IMR-90 (cell line): ENCODE measurements at regions not wholly inside any gene's neighbourhood (a gene's known extent, or its start where the extent isn't known, plus 50 kb on each side); places are given as distances from the start of the nearest gene placed in this dataset.

ENCODE experiments used
- ATAC-seq: fragments of 200-7000 bp; cut with Tn5 transposase; 2 replicates; pipeline ENCODE4 v1.9.1; 2020; ENCODE audit warnings: low read depth, mild to moderate bottlenecking, moderate library complexity
- BruUV-seq: library from RNA; stranded (reverse); fragments of 400-500 nt; replicated peaks from 2 replicates; lab custom pipeline; 2021; lab: Mats Ljungman, UMichigan
- CTCF ChIA-PET: fragments of 300-600 bp; formaldehyde crosslinking; extraction: SDS; loops from one replicate; lab custom pipeline; 2021; ENCODE audit warnings: antibody characterized with exemption; lab: Yijun Ruan, JAX
- POLR2A ChIA-PET: fragments of 300-600 bp; sonication (Branson Sonifier 250); formaldehyde crosslinking; loops from one replicate; lab custom pipeline; 2022; ENCODE audit warnings: antibody characterized with exemption; ENCODE audit not compliant: unreplicated experiment; lab: Charles Lee
- DNase-seq: peaks from one replicate; pipeline ENCODE4 v3.0.0; 2013
- H2AFZ ChIP-seq: replicated peaks from 2 replicates; pipeline ENCODE3; 2013; ENCODE audit warnings: low read length, mild to moderate bottlenecking; ENCODE audit not compliant: poor library complexity
- H2AK5ac ChIP-seq: 2 replicates; pipeline ENCODE4 v1.6.1; 2013; ENCODE audit warnings: low read depth, low read length, inconsistent platforms
- H2AK9ac ChIP-seq: replicated peaks from 2 replicates; pipeline ENCODE3; 2013; ENCODE audit warnings: mild to moderate bottlenecking, low read depth, low read length, moderate library complexity; ENCODE audit not compliant: poor library complexity
- H2BK120ac ChIP-seq: 2 replicates; pipeline ENCODE4 v1.6.1; 2013; ENCODE audit warnings: low read depth, low read length, inconsistent platforms
- H2BK15ac ChIP-seq: 3 replicates; pipeline ENCODE4 v1.6.1; 2013; ENCODE audit warnings: low read depth, low read length, inconsistent platforms
- H2BK20ac ChIP-seq: 2 replicates; pipeline ENCODE4 v1.6.1; 2013; ENCODE audit warnings: low read depth, mild to moderate bottlenecking, inconsistent platforms, low read length, moderate library complexity
- H2BK5ac ChIP-seq: 2 replicates; pipeline ENCODE4 v1.6.1; 2013; ENCODE audit warnings: mild to moderate bottlenecking, low read depth, low read length, inconsistent platforms; ENCODE audit not compliant: poor library complexity, severe bottlenecking
- H3K14ac ChIP-seq: replicated peaks from 2 replicates; pipeline ENCODE4 v1.6.1; 2013; ENCODE audit warnings: low read depth, low read length, inconsistent platforms
- H3K18ac ChIP-seq: 2 replicates; pipeline ENCODE4 v1.6.1; 2013; ENCODE audit warnings: low read depth, low read length, control low read depth
- H3K23ac ChIP-seq: 2 replicates; pipeline ENCODE4 v1.6.1; 2013; ENCODE audit warnings: low read depth, low read length, inconsistent platforms
- H3K27ac ChIP-seq: 2 replicates; pipeline ENCODE4 v1.5.1; 2013; ENCODE audit warnings: mild to moderate bottlenecking, control low read depth, low read length; ENCODE audit not compliant: insufficient read depth
- H3K27me3 ChIP-seq: 2 replicates; pipeline ENCODE4 v1.6.1; 2013; ENCODE audit warnings: low read length; ENCODE audit not compliant: control insufficient read depth, insufficient read depth
- H3K36me3 ChIP-seq: 2 replicates; pipeline ENCODE4 v1.6.1; 2013; ENCODE audit warnings: low read length, mixed read lengths; ENCODE audit not compliant: control insufficient read depth, insufficient read depth
- H3K4ac ChIP-seq: 2 replicates; pipeline ENCODE4 v1.6.1; 2013; ENCODE audit warnings: low read depth, low read length, inconsistent platforms
- H3K4me1 ChIP-seq: 2 replicates; pipeline ENCODE4 v1.6.1; 2013; ENCODE audit warnings: low read length, mixed read lengths; ENCODE audit not compliant: control insufficient read depth, insufficient read depth
- H3K4me2 ChIP-seq: 2 replicates; pipeline ENCODE4 v1.6.1; 2013; ENCODE audit warnings: low read depth, mild to moderate bottlenecking, control low read depth, low read length, moderate library complexity
- H3K4me3 ChIP-seq: 2 replicates; pipeline ENCODE4 v1.5.1; 2013; ENCODE audit warnings: low read depth, mild to moderate bottlenecking, control low read depth, low read length, moderate library complexity; ENCODE audit not compliant: insufficient read depth
- H3K56ac ChIP-seq: 2 replicates; pipeline ENCODE4 v1.6.1; 2013; ENCODE audit warnings: low read length, inconsistent platforms; ENCODE audit not compliant: insufficient read depth; ENCODE audit errors: extremely low read depth
- H3K79me1 ChIP-seq, 2 experiments: 2 replicates each; pipeline ENCODE4 v1.6.1; 2013; ENCODE audit warnings: low read length in 2 of 2, inconsistent platforms in 1 of 2, low read depth in 1 of 2
- H3K9ac ChIP-seq: 2 replicates; pipeline ENCODE4 v1.6.1; 2013; ENCODE audit warnings: low read depth, low read length, control low read depth
- H3K9me1 ChIP-seq: 2 replicates; pipeline ENCODE4 v1.6.1; 2013; ENCODE audit warnings: low read length, inconsistent platforms; ENCODE audit not compliant: insufficient read depth
- H3K9me3 ChIP-seq: 2 replicates; pipeline ENCODE4 v1.6.1; 2013; ENCODE audit warnings: low read length; ENCODE audit not compliant: control insufficient read depth, insufficient read depth
- H4K20me1 ChIP-seq: 2 replicates; pipeline ENCODE4 v1.6.1; 2013; ENCODE audit warnings: low read length, inconsistent platforms; ENCODE audit not compliant: insufficient read depth
- H4K5ac ChIP-seq: 2 replicates; pipeline ENCODE4 v1.6.1; 2013; ENCODE audit warnings: mild to moderate bottlenecking, low read depth, low read length, control low read depth
- H4K8ac ChIP-seq, 2 experiments: 2 replicates each; pipeline ENCODE4 v1.6.1; 2013; ENCODE audit warnings: low read depth in 2 of 2, low read length in 2 of 2, control low read depth in 1 of 2, inconsistent platforms in 1 of 2
- H4K91ac ChIP-seq: 2 replicates; pipeline ENCODE4 v1.6.1; 2013; ENCODE audit warnings: low read depth, low read length, inconsistent platforms; ENCODE audit not compliant: insufficient read depth
- BHLHE40 ChIP-seq: fragments of 150-350 bp; IDR thresholded peaks from 2 replicates; pipeline ENCODE4 v1.6.1; 2016; ENCODE audit warnings: mild to moderate bottlenecking, low read depth, low read length
- WGBS, 2 experiments: methylation state at CpG; one replicate each; pipeline versions ENCODE4 v1.1.5 to v1.1.7; 2013; ENCODE audit warnings: missing lambda C conversion rate in 2 of 2; ENCODE audit not compliant: insufficient read length in 1 of 2; ENCODE audit errors: extremely low coverage in 2 of 2; 5-methylcytosine and 5-hydroxymethylcytosine counted together
- dilution Hi-C: fragments of 300-500 bp; cut with HindIII; formaldehyde crosslinking; loops from one replicate; pipeline ENCODE4 v1.14.3; 2018; ENCODE audit warnings: low sequenced_read_pairs; ENCODE audit not compliant: unreplicated experiment
- in situ Hi-C: fragments of 300-500 bp; cut with MboI; formaldehyde crosslinking; loops from 3 replicates; pipeline ENCODE4 v1.14.3; 2019; ENCODE audit warnings: low sequenced_read_pairs, inconsistent platforms, mixed read lengths
- intact Hi-C: fragments of 100-400 bp; cut with micrococcal nuclease; formaldehyde crosslinking; loops from 2 replicates; pipeline ENCODE4 v1.10.0; 2022

GRCh38 chr1:67589519-67590233 is 95.3 kb upstream of the GADD45A start:
- H3K79me1 ChIP-seq: no peaks in the 10 kb centered on the region
- H3K36me3 ChIP-seq: no peaks in the 10 kb centered on the region
- BruUV-seq: no TSS peak
- H3K18ac ChIP-seq: no peak overlapping the region
- intact Hi-C loops (no loop called here), in situ Hi-C loops (no loop called here), dilution Hi-C loops (no loop called here)
- H3K23ac ChIP-seq: no peak overlapping the region
- no peaks in the 10 kb centered on the region for H3K9me1 ChIP-seq
- no peak overlapping the region for H3K27ac ChIP-seq
- H3K27me3 ChIP-seq: no peaks in the 10 kb centered on the region; the same call in 1 of the 2 replicates
- no peak overlapping the region for H3K4ac ChIP-seq
- H2AK9ac ChIP-seq: no peak overlapping the region
- no peak for ATAC-seq
- no peak overlapping the region for H2AK5ac ChIP-seq
- no peaks in the 10 kb centered on the region for H4K20me1 ChIP-seq
- DNase-seq: no peak
- H3K14ac ChIP-seq: no peak overlapping the region
- no peak overlapping the region for H2BK120ac ChIP-seq
- H3K4me3 ChIP-seq: no peak overlapping the region
- H3K9me3 ChIP-seq: no peaks in the 10 kb centered on the region
- H3K4me1 ChIP-seq: peaks cover 1% of the 10 kb centered on the region; the same call in 1 of the 2 replicates
- 80% methylated on average over 1 of the region's 8 CpGs; no CpG with 5 or more reads in 1 of the 2 experiments for WGBS, 2 experiments
- no peak overlapping the region for H3K56ac ChIP-seq
- no peak overlapping the region for H4K8ac ChIP-seq
- ChIA-PET CTCF (interaction anchor here (0.6 kb wide), 1 partner anchor 10 kb away, joined by 3 read pairs; no protein-coding TSS in a partner anchor), POLR2A (no interaction called here)
- H2BK15ac ChIP-seq: no peak overlapping the region
- H4K91ac ChIP-seq: no peak overlapping the region
- TF ChIP-seq BHLHE40: no peak
- H2BK20ac ChIP-seq: no peak overlapping the region
- no peak overlapping the region for H3K4me2 ChIP-seq
- no peak overlapping the region for H3K9ac ChIP-seq
- H4K5ac ChIP-seq: no peak overlapping the region
- no peak overlapping the region for H2BK5ac ChIP-seq
- H2AFZ ChIP-seq: no peak overlapping the region
